GM19438 (cell line): ENCODE measurements at regions not wholly inside any gene's neighbourhood (a gene's known extent, or its start where the extent isn't known, plus 50 kb on each side); places are given as distances from the start of the nearest gene placed in this dataset.
"Not testable (repeated sequence)": the region's sequence is repeated elsewhere in the genome, so short reads cannot be mapped to it uniquely, and the experiment has no call there.

Source experiments
- ATAC-seq: cut with Tn5 transposase; IDR thresholded peaks from one replicate; pipeline ENCODE4 v1.9.1; 2021; ENCODE audit warnings: low read depth; ENCODE audit not compliant: unreplicated experiment

DNA sequence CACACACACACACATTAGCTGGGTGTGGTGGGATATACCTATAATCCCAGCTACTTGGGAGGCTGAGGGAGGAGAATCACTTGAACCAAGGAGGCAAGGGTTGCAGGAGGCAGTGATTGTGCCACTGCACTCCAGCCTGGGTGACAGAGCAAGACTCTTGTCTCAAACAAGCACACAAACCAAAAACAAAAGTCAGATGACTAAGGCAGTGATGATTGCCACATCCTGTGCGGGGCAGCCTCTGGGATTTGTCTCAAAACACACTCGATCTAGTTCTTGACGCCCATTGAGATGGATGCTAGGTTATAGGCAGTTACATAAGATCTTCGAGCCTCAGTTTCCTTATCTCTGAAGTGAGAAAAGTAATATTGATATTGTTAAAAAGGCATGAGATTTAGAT lies 57.8 kb upstream of the NBPF8 start:
- not testable (repeated sequence) for ATAC-seq

DNA sequence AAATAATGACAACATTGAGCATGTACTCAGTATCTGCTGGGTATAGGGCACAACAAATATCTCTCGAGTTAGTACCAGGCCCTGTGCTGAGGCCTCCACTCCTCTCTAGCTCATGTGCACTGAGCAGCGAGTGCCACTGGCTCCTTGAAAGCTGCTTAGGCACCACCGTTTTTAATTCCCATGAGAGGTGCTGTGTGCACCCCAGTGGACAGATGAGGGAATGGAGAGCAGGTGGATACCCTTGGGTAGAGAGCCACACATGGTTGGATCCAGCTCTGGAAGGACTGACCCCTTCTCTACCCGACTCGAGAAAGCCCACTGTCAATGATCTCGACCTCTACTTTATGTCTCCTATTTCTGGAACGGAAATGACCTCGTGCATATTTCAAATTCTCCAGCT lies 58.7 kb upstream of the NBPF8 start:
- ATAC-seq, result not testable (repeated sequence)

GRCh38 chr1:120354618-120355184 lies 60.1 kb upstream of the NBPF8 start:
- peak; percentile 91 for ATAC-seq

- not testable (repeated sequence) for ATAC-seq
These were observed 72.4 kb upstream of the NBPF8 start for GRCh38 chr1:120342231-120343073.

- not testable (repeated sequence) for ATAC-seq
These were observed 73.1 kb upstream of the NBPF8 start for GRCh38 chr1:120341756-120342155.

GRCh38 chr1:120340838-120341751 lies 73.7 kb upstream of the NBPF8 start:
- not testable (repeated sequence) for ATAC-seq

GRCh38 chr1:120315738-120316137 lies 99.1 kb upstream of the NBPF8 start:
- not testable (repeated sequence) for ATAC-seq

DNA sequence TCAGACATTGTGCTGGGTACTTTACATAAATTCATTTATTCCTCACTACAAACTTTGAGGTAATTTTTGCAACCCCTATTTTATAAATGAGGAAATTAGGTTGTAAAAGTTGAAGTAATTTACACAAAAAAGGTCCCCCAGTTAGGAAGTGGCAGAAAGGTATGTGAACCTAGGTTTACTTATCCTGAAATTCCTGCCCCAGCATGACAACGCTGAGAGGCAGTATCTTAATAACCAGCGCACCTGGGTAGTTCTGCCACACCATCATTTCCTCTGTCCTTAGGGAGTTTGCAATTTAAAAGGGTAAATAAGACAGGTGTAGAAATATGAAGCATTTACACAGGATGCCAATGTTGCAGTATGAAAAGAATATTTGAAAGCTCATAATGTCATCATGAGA lies 102.9 kb upstream of the NBPF8 start:
- not testable (repeated sequence) for ATAC-seq

GRCh38 chr1:120308940-120309578 lies 105.8 kb upstream of the NBPF8 start:
- not testable (repeated sequence) for ATAC-seq

- not testable (repeated sequence) for ATAC-seq
These were observed 109.8 kb upstream of the NBPF8 start for GRCh38 chr1:120305046-120305445.

- not testable (repeated sequence) for ATAC-seq
These were observed 110.5 kb upstream of the NBPF8 start for GRCh38 chr1:120304341-120304740.

DNA sequence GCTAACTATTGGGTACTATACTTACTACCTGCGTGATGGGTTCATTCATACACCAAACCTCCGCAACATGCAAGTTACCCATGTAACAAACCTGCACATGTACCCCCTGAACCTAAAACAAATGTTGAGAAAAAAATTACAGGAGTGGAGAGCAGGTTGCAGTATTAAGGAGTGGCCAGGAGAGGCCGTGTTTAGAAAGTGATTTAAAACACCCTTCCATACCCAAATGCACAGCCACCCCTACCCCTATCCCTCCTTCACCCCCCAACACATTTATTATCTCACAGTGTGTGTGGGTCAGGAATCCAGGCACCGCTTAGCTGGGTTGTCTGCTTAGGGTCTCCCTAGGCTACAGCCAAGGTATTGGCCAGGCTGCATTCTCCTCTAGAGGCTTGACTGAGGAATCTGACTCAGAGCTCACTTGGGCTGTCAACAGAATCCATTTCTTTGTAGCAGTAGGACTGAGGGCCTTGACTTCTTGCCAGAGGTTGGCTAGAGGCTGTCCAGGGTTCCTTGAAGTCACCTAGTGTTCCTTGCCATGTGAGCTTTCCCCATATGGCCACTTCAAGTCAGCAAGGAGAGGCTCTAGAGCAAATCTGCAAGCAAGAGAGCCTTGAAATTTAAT lies 115.3 kb upstream of the NBPF8 start:
- not testable (repeated sequence) for ATAC-seq

GRCh38 chr1:120298487-120298886 lies 116.3 kb upstream of the NBPF8 start:
- ATAC-seq, result not testable (repeated sequence)

DNA sequence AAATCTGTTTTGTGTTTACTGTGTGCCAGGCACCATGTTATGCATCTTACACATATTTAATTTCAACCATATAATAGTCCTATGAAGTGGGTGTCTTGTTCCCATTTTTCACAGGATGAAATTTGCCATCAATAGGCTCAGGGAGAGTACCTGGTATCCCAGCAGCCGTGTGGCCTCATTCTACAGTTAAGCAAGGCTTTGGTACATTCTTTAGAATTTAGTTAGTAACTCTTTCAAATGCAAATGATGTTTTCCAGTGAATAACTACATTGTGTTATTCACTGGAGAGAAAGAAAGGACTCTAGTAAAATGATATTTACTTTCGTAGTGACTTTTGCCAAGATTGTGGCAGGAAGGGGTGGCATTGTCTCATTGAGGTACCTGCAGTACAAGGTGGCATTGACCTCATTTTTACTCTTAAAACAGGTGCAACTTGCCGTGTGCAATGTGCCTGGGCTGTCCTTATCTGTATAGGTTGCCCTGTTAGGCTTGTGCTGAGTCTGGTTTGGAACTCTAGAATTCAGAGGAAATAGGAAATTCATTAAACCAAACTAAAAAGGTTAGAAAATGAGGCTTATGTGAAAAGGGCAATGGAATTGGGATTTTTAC lies 117.4 kb upstream of the NBPF8 start:
- ATAC-seq, result not testable (repeated sequence)

GRCh38 chr1:120290105-120290504 lies 113.8 kb upstream of the SEC22B start:
- not testable (repeated sequence) for ATAC-seq

- ATAC-seq, result not testable (repeated sequence)
These were observed 113.3 kb upstream of the SEC22B start for GRCh38 chr1:120289601-120290074.

- ATAC-seq, result not testable (repeated sequence)
These were observed 112.7 kb upstream of the SEC22B start for GRCh38 chr1:120288814-120289600.

- not testable (repeated sequence) for ATAC-seq
These were observed 111.8 kb upstream of the SEC22B start for GRCh38 chr1:120288167-120288566.
